ENCODE measurements at regions not wholly inside any gene's neighbourhood (a gene's known extent, or its start where the extent isn't known, plus 50 kb on each side); places are given as distances from the start of the nearest gene placed in this dataset.

GRCh38 chr20:55882910-55883309 lies 122.4 kb downstream of the CBLN4 start:
- POLR2A ChIA-PET, result no interaction called here

GRCh38 chr20:55882286-55882685 lies 123.0 kb downstream of the CBLN4 start:
- ChIA-PET POLR2A (no interaction called here), CTCF (no interaction called here)
- TF ChIP-seq ZNF384 (IDR thresholded peaks at IDR 0.05), result no peak
- TF ChIP-seq HDGF (IDR thresholded peaks at IDR 0.05; ENCODE audit: borderline replicate concordance), result no peak
- TF ChIP-seq TARDBP (IDR thresholded peaks at IDR 0.05), result no peak
- no peak for TF ChIP-seq L3MBTL2 (conservative IDR thresholded peaks at IDR 0.05)
- no peak for TF ChIP-seq ARNT (IDR thresholded peaks at IDR 0.05)
- no peak for TF ChIP-seq SP1 (IDR thresholded peaks at IDR 0.05)
- no peak for TF ChIP-seq FOXK2 (IDR thresholded peaks at IDR 0.05)
- TF ChIP-seq BHLHE40 (IDR thresholded peaks at IDR 0.05; ENCODE audit: borderline replicate concordance), result no peak
- TF ChIP-seq CTBP1 (IDR thresholded peaks at IDR 0.05; ENCODE audit: borderline replicate concordance), result no peak
- no peak for TF ChIP-seq FOXA1 (IDR thresholded peaks at IDR 0.05)
- TF ChIP-seq NFRKB (IDR thresholded peaks at IDR 0.05), result no peak
- TF ChIP-seq SUZ12 (IDR thresholded peaks at IDR 0.05), result no peak
- no peak for TF ChIP-seq FOXM1 (IDR thresholded peaks at IDR 0.05; ENCODE audit: borderline replicate concordance)
- TF ChIP-seq, protein P1, sequence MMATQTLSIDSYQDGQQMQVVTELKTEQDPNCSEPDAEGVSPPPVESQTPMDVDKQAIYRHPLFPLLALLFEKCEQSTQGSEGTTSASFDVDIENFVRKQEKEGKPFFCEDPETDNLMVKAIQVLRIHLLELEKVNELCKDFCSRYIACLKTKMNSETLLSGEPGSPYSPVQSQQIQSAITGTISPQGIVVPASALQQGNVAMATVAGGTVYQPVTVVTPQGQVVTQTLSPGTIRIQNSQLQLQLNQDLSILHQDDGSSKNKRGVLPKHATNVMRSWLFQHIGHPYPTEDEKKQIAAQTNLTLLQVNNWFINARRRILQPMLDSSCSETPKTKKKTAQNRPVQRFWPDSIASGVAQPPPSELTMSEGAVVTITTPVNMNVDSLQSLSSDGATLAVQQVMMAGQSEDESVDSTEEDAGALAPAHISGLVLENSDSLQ (IDR thresholded peaks at IDR 0.05), result no peak
- TF ChIP-seq ELF4 (IDR thresholded peaks at IDR 0.05), result no peak
- no peak for TF ChIP-seq LEF1 (IDR thresholded peaks at IDR 0.05; ENCODE audit: borderline replicate concordance)
- no peak for DNase-seq (ENCODE audit: extremely low spot score)

More at GRCh38 chr20:55882910-55883309, 122.4 kb downstream of the CBLN4 start:
- TF ChIP-seq L3MBTL2 (conservative IDR thresholded peaks at IDR 0.05) (no peak), SUZ12 (IDR thresholded peaks at IDR 0.05) (no peak)
- no peak for DNase-seq (ENCODE audit: extremely low spot score)
- CTCF ChIA-PET, result no interaction called here

GRCh38 chr20:55881204-55881603 lies 124.1 kb downstream of the CBLN4 start:
- POLR2A ChIA-PET, result no interaction called here
- no peak for TF ChIP-seq ZNF384 (IDR thresholded peaks at IDR 0.05)
- no peak for TF ChIP-seq SP1 (IDR thresholded peaks at IDR 0.05)
- TF ChIP-seq ELF4 (IDR thresholded peaks at IDR 0.05), result no peak
- no peak for TF ChIP-seq CTBP1 (IDR thresholded peaks at IDR 0.05; ENCODE audit: borderline replicate concordance)
- TF ChIP-seq ARNT (IDR thresholded peaks at IDR 0.05), result no peak
- no peak for TF ChIP-seq SUZ12 (IDR thresholded peaks at IDR 0.05)
- TF ChIP-seq NFRKB (IDR thresholded peaks at IDR 0.05), result no peak
- TF ChIP-seq, protein P1 (IDR thresholded peaks at IDR 0.05), result no peak
- no peak for TF ChIP-seq FOXM1 (IDR thresholded peaks at IDR 0.05; ENCODE audit: borderline replicate concordance)
- TF ChIP-seq L3MBTL2 (conservative IDR thresholded peaks at IDR 0.05), result no peak
- CTCF ChIA-PET, result no interaction called here
- no peak for DNase-seq (ENCODE audit: extremely low spot score)

DNA sequence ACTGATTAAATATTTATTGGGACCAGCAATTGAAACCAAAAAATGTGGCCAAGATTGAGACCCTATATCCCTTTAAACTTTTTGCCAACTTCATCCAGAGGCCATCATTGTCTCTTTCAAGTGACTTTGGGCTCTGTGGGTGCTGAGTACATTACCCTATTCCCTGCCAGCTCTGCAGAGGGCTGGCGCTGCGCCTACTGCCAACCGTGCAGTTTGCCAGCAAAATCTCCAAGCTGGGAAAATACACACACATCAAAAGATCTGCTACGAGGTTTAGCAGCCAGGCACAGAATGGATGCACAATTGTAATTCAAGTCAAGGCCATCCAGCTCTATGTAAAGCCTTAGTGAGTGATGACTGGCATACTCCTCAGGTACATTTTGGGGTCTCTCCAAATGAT lies 125.0 kb downstream of the CBLN4 start:
- TF ChIP-seq, protein P1 (IDR thresholded peaks at IDR 0.05), result no peak
- TF ChIP-seq ARNT (IDR thresholded peaks at IDR 0.05) (no peak), ZNF384 (IDR thresholded peaks at IDR 0.05) (no peak), SUZ12 (IDR thresholded peaks at IDR 0.05) (no peak), L3MBTL2 (conservative IDR thresholded peaks at IDR 0.05) (no peak), NFRKB (IDR thresholded peaks at IDR 0.05) (no peak), ELF4 (IDR thresholded peaks at IDR 0.05) (no peak)
- CTCF ChIA-PET, result no interaction called here
- DNase-seq (ENCODE audit: extremely low spot score), result no peak

GRCh38 chr20:55855052-55855451 lies 150.3 kb downstream of the CBLN4 start:
- no peak for TF ChIP-seq SP1 (IDR thresholded peaks at IDR 0.05)
- no peak for TF ChIP-seq FOXM1 (IDR thresholded peaks at IDR 0.05; ENCODE audit: borderline replicate concordance)
- TF ChIP-seq ARNT (IDR thresholded peaks at IDR 0.05), result no peak
- no peak for TF ChIP-seq HDGF (IDR thresholded peaks at IDR 0.05; ENCODE audit: borderline replicate concordance)
- TF ChIP-seq LEF1 (IDR thresholded peaks at IDR 0.05; ENCODE audit: borderline replicate concordance), result no peak
- TF ChIP-seq TARDBP (IDR thresholded peaks at IDR 0.05), result no peak
- TF ChIP-seq NFRKB (IDR thresholded peaks at IDR 0.05), result no peak
- TF ChIP-seq FOXA1 (IDR thresholded peaks at IDR 0.05), result no peak
- TF ChIP-seq ZNF384 (IDR thresholded peaks at IDR 0.05), result no peak
- TF ChIP-seq, protein P1 (IDR thresholded peaks at IDR 0.05), result no peak
- TF ChIP-seq BHLHE40 (IDR thresholded peaks at IDR 0.05; ENCODE audit: borderline replicate concordance), result no peak
- TF ChIP-seq CTBP1 (IDR thresholded peaks at IDR 0.05; ENCODE audit: borderline replicate concordance), result no peak
- TF ChIP-seq SUZ12 (IDR thresholded peaks at IDR 0.05), result no peak
- no peak for TF ChIP-seq L3MBTL2 (conservative IDR thresholded peaks at IDR 0.05)
- TF ChIP-seq ELF4 (IDR thresholded peaks at IDR 0.05), result no peak
- TF ChIP-seq FOXK2 (IDR thresholded peaks at IDR 0.05), result no peak
- no peak for DNase-seq (ENCODE audit: extremely low spot score)
- ChIA-PET POLR2A (no interaction called here), CTCF (no interaction called here)

More for the DNA sequence above, 125.0 kb downstream of the CBLN4 start:
- POLR2A ChIA-PET, result no interaction called here

DNA sequence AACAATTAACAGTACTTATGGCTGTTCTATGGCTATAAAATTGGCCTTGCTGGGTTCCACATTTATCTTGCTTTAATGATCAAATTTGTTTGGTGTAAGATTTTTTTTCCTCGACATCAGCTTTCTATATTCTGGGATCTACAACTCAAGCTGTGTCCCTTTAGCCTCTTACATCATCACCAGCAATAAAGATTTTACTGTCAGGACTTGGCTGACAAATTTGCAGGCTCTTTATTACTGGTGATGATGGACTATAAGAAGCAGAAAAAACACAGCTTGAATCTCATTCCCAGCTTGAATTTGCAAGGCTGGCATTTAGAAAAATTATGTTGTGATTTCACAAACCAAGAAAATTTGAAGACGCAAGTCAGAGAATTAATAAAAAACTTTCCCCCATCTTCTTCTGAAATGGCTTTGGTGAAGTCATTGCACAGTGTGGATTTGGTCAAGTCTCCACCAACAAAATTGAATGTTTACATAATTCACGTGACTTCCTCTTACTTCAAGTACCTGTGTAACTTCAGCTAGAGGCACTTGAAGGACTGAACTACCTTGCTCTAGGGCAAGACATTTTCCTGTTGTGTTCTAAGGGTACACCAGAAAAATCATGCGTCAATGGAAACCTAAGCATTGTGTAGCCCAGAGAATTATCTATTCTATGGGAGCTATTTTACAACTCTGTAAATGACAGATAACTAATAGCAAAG lies 175.0 kb downstream of the CBLN4 start:
- CTCF ChIA-PET, result no interaction called here
- POLR2A ChIA-PET, result no interaction called here
- TF ChIP-seq ELF4 (IDR thresholded peaks at IDR 0.05) (no peak), FOXA1 (IDR thresholded peaks at IDR 0.05) (no peak), BHLHE40 (IDR thresholded peaks at IDR 0.05; ENCODE audit: borderline replicate concordance) (no peak)
- DNase-seq (ENCODE audit: extremely low spot score), result no peak
